HepG2 (cell line): ENCODE measurements at regions not wholly inside any gene's neighbourhood (a gene's known extent, or its start where the extent isn't known, plus 50 kb on each side); places are given as distances from the start of the nearest gene placed in this dataset.

Source experiments
- ATAC-seq: fragments of 200-7000 bp; cut with Tn5 transposase; 3 replicates; pipeline ENCODE4 v1.9.1; 2020; ENCODE audit warnings: mild to moderate bottlenecking, moderate library complexity
- BruUV-seq: library from RNA; stranded (reverse); fragments of 400-500 nt; replicated peaks from 2 replicates; lab custom pipeline; 2021; lab: Mats Ljungman, UMichigan
- CTCF ChIA-PET: fragments of 300-600 bp; formaldehyde crosslinking; extraction: SDS; loops from one replicate; lab custom pipeline; 2021; ENCODE audit warnings: low total read pairs, inconsistent platforms, low intra/inter-chr PET ratio; lab: Yijun Ruan, JAX
- POLR2A ChIA-PET: fragments of 350-600 bp; sonication (Branson Sonifier 250); formaldehyde crosslinking; loops from one replicate; lab custom pipeline; 2020; ENCODE audit warnings: antibody characterized with exemption, inconsistent platforms; lab: Yijun Ruan, JAX
- DNase-seq: peaks from one replicate; pipeline ENCODE4 v3.0.0-alpha.2; 2015; ENCODE audit warnings: low spot score
- FAIRE-seq: peaks from 3 replicates; lab custom pipeline; 2011; peaks lifted over from hg19 to GRCh38; lab: Jason Lieb, UNC
- H2AFZ ChIP-seq: one replicate; pipeline ENCODE4 v1.6.1; 2011; ENCODE audit warnings: low read length, inconsistent platforms
- H3K27ac ChIP-seq: fragments of 300-600 bp; 3 replicates; pipeline ENCODE4 v1.8.0; 2011; ENCODE audit warnings: mixed run types, mild to moderate bottlenecking, mixed read lengths, low read length, inconsistent platforms; ENCODE audit not compliant: insufficient read depth; ENCODE audit errors: extremely low read length
- H3K27me3 ChIP-seq, 2 experiments: fragments of 200-600 bp in 1 of 2; 2 replicates in 1 of 2; 3 replicates in 1 of 2; pipeline versions ENCODE4 v1.6.0 to v1.8.0; 2011; ENCODE audit warnings: low read length in 2 of 2, mild to moderate bottlenecking in 2 of 2, moderate library complexity in 2 of 2, inconsistent platforms in 1 of 2; ENCODE audit not compliant: insufficient read depth in 2 of 2, control insufficient read depth in 1 of 2
- H3K36me3 ChIP-seq, 2 experiments: fragments of 200-600 bp in 1 of 2; replicated peaks in 1 of 2; 2 replicates in 1 of 2; 3 replicates in 1 of 2; pipeline versions ENCODE4 v1.5.1 to v1.8.0; 2011; ENCODE audit warnings: low read length in 2 of 2, inconsistent platforms in 1 of 2; ENCODE audit not compliant: insufficient read depth in 2 of 2, control insufficient read depth in 1 of 2
- H3K4me1 ChIP-seq: 2 replicates; pipeline ENCODE4 v1.5.1; 2012; ENCODE audit warnings: low read length, inconsistent platforms; ENCODE audit not compliant: insufficient read depth
- H3K4me2 ChIP-seq: 2 replicates; pipeline ENCODE4 v1.6.0; 2011; ENCODE audit warnings: low read depth, low read length, inconsistent platforms
- H3K4me3 ChIP-seq, 3 experiments: fragments of 200-600 bp in 1 of 3; sonication (generic), shearing (Covaris generic) in 1 of 3; replicated peaks in 1 of 3; 2 replicates each; pipeline ENCODE4 v1.5.1; 2011 to 2016; ENCODE audit warnings: low read length in 3 of 3, inconsistent platforms in 2 of 3, low read depth in 2 of 3, mild to moderate bottlenecking in 2 of 3, control low read depth in 1 of 3, mixed read lengths in 1 of 3; ENCODE audit not compliant: insufficient read depth in 1 of 3
- H3K79me2 ChIP-seq: one replicate; pipeline ENCODE4 v1.6.1; 2011; ENCODE audit warnings: low read length, inconsistent platforms; ENCODE audit not compliant: insufficient read depth
- H3K9ac ChIP-seq: 2 replicates; pipeline ENCODE4 v1.6.0; 2011; ENCODE audit warnings: mild to moderate bottlenecking, low read depth, low read length, inconsistent platforms; ENCODE audit not compliant: insufficient read depth
- H3K9me3 ChIP-seq: 2 replicates; pipeline ENCODE4 v1.5.1; 2012; ENCODE audit warnings: mild to moderate bottlenecking, low read length
- H4K20me1 ChIP-seq: 2 replicates; pipeline ENCODE4 v1.6.0; 2011; ENCODE audit warnings: inconsistent platforms, mild to moderate bottlenecking, low read length, moderate library complexity; ENCODE audit not compliant: insufficient read depth
- AKAP8 ChIP-seq: sonication (generic); formaldehyde crosslinking; IDR thresholded peaks from 2 replicates; pipeline ENCODE4 v1.5.1; 2020; ENCODE audit warnings: mild to moderate bottlenecking, missing genetic modification reagents
- CREB3 ChIP-seq: sonication (generic); formaldehyde crosslinking; IDR thresholded peaks from 2 replicates; pipeline ENCODE4 v1.5.0; 2020; ENCODE audit warnings: missing genetic modification reagents
- DNMT3B ChIP-seq: conservative IDR thresholded peaks from 2 replicates; pipeline ENCODE4 v1.6.1; 2016; ENCODE audit warnings: missing biosample characterization, control low read depth
- HNF4A ChIP-seq: sonication (generic); formaldehyde crosslinking; IDR thresholded peaks from 2 replicates; pipeline ENCODE4 v1.4.0; 2020; ENCODE audit warnings: missing genetic modification reagents
- HNF4G ChIP-seq, 2 experiments: sonication (generic) in 1 of 2; formaldehyde crosslinking in 1 of 2; IDR thresholded peaks; 2 replicates each; pipeline versions ENCODE4 v1.4.0 to v1.6.1; 2011 to 2020; ENCODE audit warnings: borderline replicate concordance in 2 of 2, low read depth in 2 of 2, mild to moderate bottlenecking in 2 of 2, low read length in 1 of 2, missing genetic modification reagents in 1 of 2, moderate library complexity in 1 of 2
- NBN ChIP-seq: fragments of 450-650 bp; conservative IDR thresholded peaks from 2 replicates; pipeline ENCODE4 v1.6.1; 2017
- PHF20 ChIP-seq: sonication (generic); formaldehyde crosslinking; IDR thresholded peaks from 2 replicates; pipeline ENCODE4 v1.5.0; 2020; ENCODE audit warnings: mild to moderate bottlenecking, missing genetic modification reagents
- PHF21A ChIP-seq: sonication (generic); formaldehyde crosslinking; IDR thresholded peaks from 2 replicates; pipeline ENCODE4 v1.5.0; 2020; ENCODE audit warnings: mild to moderate bottlenecking, missing genetic modification reagents
- RELA ChIP-seq: sonication (generic); formaldehyde crosslinking; IDR thresholded peaks from 2 replicates; pipeline ENCODE4 v1.4.0; 2020; ENCODE audit warnings: missing genetic modification reagents
- ZFP90 ChIP-seq: sonication (generic); formaldehyde crosslinking; IDR thresholded peaks from 2 replicates; pipeline ENCODE4 v1.8.0; 2022; ENCODE audit warnings: missing genetic modification reagents, mild to moderate bottlenecking, inconsistent platforms, borderline replicate concordance
- ZKSCAN1 ChIP-seq: fragments of 150-350 bp; IDR thresholded peaks from 2 replicates; pipeline ENCODE4 v1.6.1; 2014; ENCODE audit warnings: low read length
- ZNF496 ChIP-seq: sonication (generic); formaldehyde crosslinking; IDR thresholded peaks from 2 replicates; pipeline ENCODE4 v1.8.1; 2023; ENCODE audit warnings: mild to moderate bottlenecking, moderate library complexity, missing genetic modification reagents; ENCODE audit not compliant: insufficient replicate concordance
- ZNF777 ChIP-seq: sonication (generic); formaldehyde crosslinking; IDR thresholded peaks from 2 replicates; pipeline ENCODE4 v1.4.0; 2020; ENCODE audit warnings: missing genetic modification reagents
- ZSCAN31 ChIP-seq: sonication (generic); formaldehyde crosslinking; IDR thresholded peaks from 2 replicates; pipeline ENCODE4 v1.5.0; 2020; ENCODE audit warnings: low read depth, mild to moderate bottlenecking, missing genetic modification reagents
- WGBS: methylation state at CpG from one replicate; pipeline ENCODE4 v1.1.6; 2017; ENCODE audit warnings: low lambda C conversion rate; 5-methylcytosine and 5-hydroxymethylcytosine counted together
- in situ Hi-C: cut with HindIII; loops from 2 replicates; pipeline ENCODE4 v1.10.0; 2017; ENCODE audit warnings: low pct_unique_long_range_greater_than_20kb; ENCODE audit not compliant: extremely low pct_ligation_motif_present
- intact Hi-C: fragments of 100-400 bp; cut with micrococcal nuclease; formaldehyde crosslinking; loops from one replicate; pipeline ENCODE4 v1.10.0; 2022; ENCODE audit not compliant: unreplicated experiment
- TF ChIP-seq, protein P1 (sequence below): sonication (generic); formaldehyde crosslinking; IDR thresholded peaks from 2 replicates; pipeline ENCODE4 v1.5.0; 2020; ENCODE audit warnings: missing genetic modification reagents
- TF ChIP-seq, protein P2 (sequence below): sonication (generic); formaldehyde crosslinking; IDR thresholded peaks from 2 replicates; pipeline ENCODE4 v1.5.0; 2020; ENCODE audit warnings: mild to moderate bottlenecking, missing genetic modification reagents, borderline replicate concordance

DNA sequence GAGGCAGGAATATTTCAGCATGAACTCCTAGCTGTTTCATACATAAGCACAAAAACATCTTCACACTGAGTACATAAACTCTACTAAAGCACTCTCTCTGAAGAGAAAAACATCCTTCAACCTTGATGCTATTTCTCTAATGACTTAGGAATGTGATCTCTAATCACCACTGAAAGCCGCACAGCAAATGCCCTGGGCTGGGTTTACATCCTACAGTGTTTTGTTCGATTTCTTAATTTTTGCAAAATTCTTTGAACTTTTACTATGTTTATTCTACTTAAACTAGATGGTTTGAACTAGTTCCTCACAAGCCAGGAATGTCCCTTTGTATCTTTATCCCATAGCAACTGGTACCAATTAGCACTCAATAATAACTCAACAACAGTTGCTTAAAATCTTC lies 130.9 kb upstream of the ABI3BP start:
- no peak overlapping the region for H3K27ac ChIP-seq
- no peaks in the 10 kb centered on the region for H3K36me3 ChIP-seq
- no peak overlapping the region for H3K4me2 ChIP-seq
- no peak overlapping the region for H3K9ac ChIP-seq
- CTCF ChIA-PET: no interaction called here
- no peaks in the 10 kb centered on the region for H3K27me3 ChIP-seq
- TF ChIP-seq, protein P1, sequence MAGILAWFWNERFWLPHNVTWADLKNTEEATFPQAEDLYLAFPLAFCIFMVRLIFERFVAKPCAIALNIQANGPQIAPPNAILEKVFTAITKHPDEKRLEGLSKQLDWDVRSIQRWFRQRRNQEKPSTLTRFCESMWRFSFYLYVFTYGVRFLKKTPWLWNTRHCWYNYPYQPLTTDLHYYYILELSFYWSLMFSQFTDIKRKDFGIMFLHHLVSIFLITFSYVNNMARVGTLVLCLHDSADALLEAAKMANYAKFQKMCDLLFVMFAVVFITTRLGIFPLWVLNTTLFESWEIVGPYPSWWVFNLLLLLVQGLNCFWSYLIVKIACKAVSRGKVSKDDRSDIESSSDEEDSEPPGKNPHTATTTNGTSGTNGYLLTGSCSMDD (CRISPR knock-in tag): no peak
- no peak for TF ChIP-seq CREB3 (CRISPR knock-in tag)
- TF ChIP-seq, protein P2, sequence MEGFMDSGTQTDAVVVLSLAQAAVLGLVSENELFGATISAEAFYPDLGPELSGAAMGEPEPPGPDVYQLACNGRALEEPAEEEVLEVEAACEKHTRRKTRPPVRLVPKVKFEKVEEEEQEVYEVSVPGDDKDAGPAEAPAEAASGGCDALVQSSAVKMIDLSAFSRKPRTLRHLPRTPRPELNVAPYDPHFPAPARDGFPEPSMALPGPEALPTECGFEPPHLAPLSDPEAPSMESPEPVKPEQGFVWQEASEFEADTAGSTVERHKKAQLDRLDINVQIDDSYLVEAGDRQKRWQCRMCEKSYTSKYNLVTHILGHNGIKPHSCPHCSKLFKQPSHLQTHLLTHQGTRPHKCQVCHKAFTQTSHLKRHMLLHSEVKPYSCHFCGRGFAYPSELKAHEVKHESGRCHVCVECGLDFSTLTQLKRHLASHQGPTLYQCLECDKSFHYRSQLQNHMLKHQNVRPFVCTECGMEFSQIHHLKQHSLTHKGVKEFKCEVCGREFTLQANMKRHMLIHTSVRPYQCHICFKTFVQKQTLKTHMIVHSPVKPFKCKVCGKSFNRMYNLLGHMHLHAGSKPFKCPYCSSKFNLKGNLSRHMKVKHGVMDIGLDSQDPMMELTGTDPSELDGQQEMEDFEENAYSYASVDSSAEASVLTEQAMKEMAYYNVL: no peak
- TF ChIP-seq NBN: no peak
- TF ChIP-seq ZNF496 (CRISPR knock-in tag): no peak
- no peak for TF ChIP-seq ZKSCAN1
- no peak for TF ChIP-seq PHF20 (CRISPR knock-in tag)
- no peak for TF ChIP-seq HNF4G (IDR thresholded peaks at IDR 0.05; ENCODE audit: borderline replicate concordance, low read depth, low read length)
- TF ChIP-seq HNF4G (CRISPR knock-in tag; IDR thresholded peaks at IDR 0.05; ENCODE audit: borderline replicate concordance, low read depth): no peak
- TF ChIP-seq ZSCAN31 (CRISPR knock-in tag): no peak
- TF ChIP-seq ZFP90 (CRISPR knock-in tag): no peak
- no peak for TF ChIP-seq RELA (CRISPR knock-in tag)
- no peak for TF ChIP-seq AKAP8 (CRISPR knock-in tag)
- TF ChIP-seq HNF4A (CRISPR knock-in tag): no peak
- TF ChIP-seq PHF21A (CRISPR knock-in tag): no peak
- no peak for TF ChIP-seq DNMT3B
- TF ChIP-seq ZNF777: no peak
- no TSS peak for BruUV-seq
- H3K9me3 ChIP-seq: no peaks in the 10 kb centered on the region
- no peak for DNase-seq
- no peak for FAIRE-seq
- in situ Hi-C loops: no loop called here
- peaks cover 7% of the 10 kb centered on the region; the same call in 1 of the 2 replicates for H3K4me1 ChIP-seq
- no peaks in the 10 kb centered on the region for H3K79me2 ChIP-seq
- no peak overlapping the region for H3K4me3 ChIP-seq
- intact Hi-C loops: no loop called here
- no peaks in the 10 kb centered on the region for H4K20me1 ChIP-seq
- WGBS: 6% methylated on average over 2 of the region's 2 CpGs
- no peak for ATAC-seq
- H2AFZ ChIP-seq: no peak overlapping the region
- POLR2A ChIA-PET: no interaction called here
